Neural cell (in vitro differentiated cells): ENCODE measurements at regions not wholly inside any gene's neighbourhood (a gene's known extent, or its start where the extent isn't known, plus 50 kb on each side); places are given as distances from the start of the nearest gene placed in this dataset.

Experiments used
- H2AFZ ChIP-seq: fragments of 200-600, 300-800 bp; sonication (generic), shearing (Covaris generic); 2 replicates; pipeline ENCODE4 v1.6.0; 2014; ENCODE audit warnings: low read depth, mild to moderate bottlenecking, antibody characterized with exemption, low read length, moderate library complexity
- H3F3A ChIP-seq: fragments of 200-600 bp; shearing (Covaris generic); 2 replicates; pipeline ENCODE4 v1.6.1; 2016; ENCODE audit warnings: mild to moderate bottlenecking, moderate library complexity, mixed read lengths, antibody characterized with exemption, low read length; ENCODE audit not compliant: insufficient read depth, poor library complexity, severe bottlenecking
- H3K27ac ChIP-seq: fragments of 200-600, 300-800 bp; sonication (generic), shearing (Covaris generic); 2 replicates; pipeline ENCODE4 v1.5.1; 2014; ENCODE audit warnings: mild to moderate bottlenecking, low read length, moderate library complexity
- H3K27me3 ChIP-seq: fragments of 300-800, 200-600 bp; sonication (generic), shearing (Covaris generic); 2 replicates; pipeline ENCODE4 v1.6.0; 2014; ENCODE audit warnings: mild to moderate bottlenecking, low read depth, low read length, moderate library complexity; ENCODE audit not compliant: insufficient read depth
- H3K36me3 ChIP-seq: fragments of 300-800, 200-600 bp; sonication (generic), shearing (Covaris generic); 2 replicates; pipeline ENCODE4 v1.5.1; 2014; ENCODE audit warnings: mild to moderate bottlenecking, antibody characterized with exemption, low read length, moderate library complexity; ENCODE audit not compliant: insufficient read depth
- H3K4me2 ChIP-seq: fragments of 300-800, 200-600 bp; sonication (generic), shearing (Covaris generic); 2 replicates; pipeline ENCODE4 v1.6.0; 2014; ENCODE audit warnings: mild to moderate bottlenecking, low read length
- H3K4me3 ChIP-seq: fragments of 300-800, 200-600 bp; sonication (generic), shearing (Covaris generic); 2 replicates; pipeline ENCODE4 v1.5.1; 2014; ENCODE audit warnings: mild to moderate bottlenecking, low read length, moderate library complexity
- H3K79me2 ChIP-seq: fragments of 200-600 bp; shearing (Covaris generic); replicated peaks from 2 replicates; pipeline ENCODE4 v1.6.0; 2014; ENCODE audit warnings: mild to moderate bottlenecking, low read length, moderate library complexity; ENCODE audit not compliant: insufficient read depth
- H3K9ac ChIP-seq: fragments of 300-800, 200-600 bp; sonication (generic), shearing (Covaris generic); 2 replicates; pipeline ENCODE4 v1.6.1; 2016; ENCODE audit warnings: mild to moderate bottlenecking, low read length, mixed read lengths
- H3K9me2 ChIP-seq: fragments of 200-600 bp; shearing (Covaris generic); 2 replicates; pipeline ENCODE4 v1.6.1; 2016; ENCODE audit warnings: mild to moderate bottlenecking, low read length, mixed read lengths; ENCODE audit not compliant: insufficient read depth
- H3K9me3 ChIP-seq: fragments of 200-600, 300-800 bp; sonication (generic), shearing (Covaris generic); 2 replicates; pipeline ENCODE4 v1.6.1; 2016; ENCODE audit warnings: mild to moderate bottlenecking, mixed run types, low read length, moderate library complexity, mixed read lengths
- H4K20me1 ChIP-seq: fragments of 200-600 bp; shearing (Covaris generic); 2 replicates; pipeline ENCODE4 v1.6.1; 2016; ENCODE audit warnings: mild to moderate bottlenecking, mixed run types; ENCODE audit not compliant: insufficient read depth
- CTCF ChIP-seq: fragments of 450-650 bp; IDR thresholded peaks from 2 replicates; pipeline ENCODE4 v1.5.1; 2014; ENCODE audit warnings: antibody characterized with exemption, mild to moderate bottlenecking, moderate library complexity; ENCODE audit not compliant: poor library complexity, severe bottlenecking
- EP300 ChIP-seq: fragments of 450-650 bp; conservative IDR thresholded peaks from 2 replicates; pipeline ENCODE4 v1.6.1; 2014; ENCODE audit warnings: antibody characterized with exemption, mild to moderate bottlenecking, moderate library complexity; ENCODE audit not compliant: poor library complexity, severe bottlenecking
- EZH2 ChIP-seq: fragments of 200-600, 300-800 bp; shearing (Covaris generic), sonication (generic); IDR thresholded peaks from 2 replicates; pipeline ENCODE4 v1.6.1; 2014; ENCODE audit warnings: antibody characterized with exemption, low read length, borderline replicate concordance, mild to moderate bottlenecking; ENCODE audit not compliant: insufficient read depth, poor library complexity, severe bottlenecking
- MXI1 ChIP-seq: fragments of 450-650 bp; conservative IDR thresholded peaks from 2 replicates; pipeline ENCODE4 v1.6.1; 2014; ENCODE audit warnings: antibody characterized with exemption, mild to moderate bottlenecking; ENCODE audit not compliant: poor library complexity, severe bottlenecking
- POLR2AphosphoS5 ChIP-seq: IDR thresholded peaks from 2 replicates; pipeline ENCODE4 v1.6.1; 2012
- RAD21 ChIP-seq: fragments of 450-650 bp; conservative IDR thresholded peaks from 2 replicates; pipeline ENCODE4 v1.6.1; 2014; ENCODE audit warnings: antibody characterized with exemption, mild to moderate bottlenecking, moderate library complexity
- REST ChIP-seq: IDR thresholded peaks from 2 replicates; pipeline ENCODE4 v1.6.1; 2012; ENCODE audit warnings: borderline replicate concordance
- SMC3 ChIP-seq: fragments of 450-650 bp; conservative IDR thresholded peaks from 2 replicates; pipeline ENCODE4 v1.6.1; 2014; ENCODE audit warnings: antibody characterized with exemption, mild to moderate bottlenecking, moderate library complexity; ENCODE audit not compliant: poor library complexity
- TAF1 ChIP-seq: IDR thresholded peaks from 2 replicates; pipeline ENCODE4 v1.6.1; 2012; ENCODE audit warnings: low read depth

GRCh38 chr4:152104901-152105357, 344.1 kb upstream of the GATB start:
- H3K9me3 ChIP-seq: no peaks in the 10 kb centered on the region

GRCh38 chr4:152104356-152104755, 343.5 kb upstream of the GATB start:
- H3K27ac ChIP-seq: no peak overlapping the region
- no peak overlapping the region for H2AFZ ChIP-seq
- H3K9me2 ChIP-seq: no peaks in the 10 kb centered on the region
- H3K79me2 ChIP-seq: no peaks in the 10 kb centered on the region
- no peak overlapping the region for H3K4me3 ChIP-seq
- no peak overlapping the region for H3K9ac ChIP-seq
- H3F3A ChIP-seq: no peaks in the 10 kb centered on the region
- H3K9me3 ChIP-seq: no peaks in the 10 kb centered on the region
- no peaks in the 10 kb centered on the region for H3K27me3 ChIP-seq
- no peaks in the 10 kb centered on the region for H3K36me3 ChIP-seq
- no peaks in the 10 kb centered on the region for H4K20me1 ChIP-seq
- no peak overlapping the region for H3K4me2 ChIP-seq
- TF ChIP-seq REST (no peak), MXI1 (no peak), EP300 (no peak), POLR2AphosphoS5 (no peak), CTCF (no peak), TAF1 (no peak)

More at GRCh38 chr4:152104901-152105357, 344.1 kb upstream of the GATB start:
- H3K36me3 ChIP-seq: no peaks in the 10 kb centered on the region
- no peaks in the 10 kb centered on the region for H3K9me2 ChIP-seq
- no peak overlapping the region for H3K4me3 ChIP-seq
- H3K9ac ChIP-seq: no peak overlapping the region
- no peaks in the 10 kb centered on the region for H4K20me1 ChIP-seq
- TF ChIP-seq POLR2AphosphoS5 (no peak), CTCF (no peak), MXI1 (no peak), SMC3 (no peak), EZH2 (no peak), RAD21 (no peak), REST (no peak), TAF1 (no peak), EP300 (no peak)
- no peaks in the 10 kb centered on the region for H3F3A ChIP-seq
- no peaks in the 10 kb centered on the region for H3K27me3 ChIP-seq
- no peaks in the 10 kb centered on the region for H3K79me2 ChIP-seq
- H3K4me2 ChIP-seq: no peak overlapping the region
- no peak overlapping the region for H3K27ac ChIP-seq
- no peak overlapping the region for H2AFZ ChIP-seq
